DOHH2 (cell line): ENCODE measurements at regions not wholly inside any gene's neighbourhood (a gene's known extent, or its start where the extent isn't known, plus 50 kb on each side); places are given as distances from the start of the nearest gene placed in this dataset.

Source experiments
- EZH2phosphoT487 ChIP-seq: fragments of 200-600 bp; sonication (generic); IDR thresholded peaks from 2 replicates; pipeline ENCODE4 v1.6.1; 2017; ENCODE audit warnings: borderline replicate concordance, mild to moderate bottlenecking, antibody characterized with exemption, low read length, moderate library complexity, mixed read lengths
- TF ChIP-seq, protein P1 (sequence below): fragments of 200-600 bp; sonication (generic); IDR thresholded peaks from one replicate; pipeline ENCODE4 v1.5.1; 2014; ENCODE audit warnings: antibody characterized with exemption, mild to moderate bottlenecking, low read depth, low read length; ENCODE audit not compliant: poor library complexity, severe bottlenecking

DNA sequence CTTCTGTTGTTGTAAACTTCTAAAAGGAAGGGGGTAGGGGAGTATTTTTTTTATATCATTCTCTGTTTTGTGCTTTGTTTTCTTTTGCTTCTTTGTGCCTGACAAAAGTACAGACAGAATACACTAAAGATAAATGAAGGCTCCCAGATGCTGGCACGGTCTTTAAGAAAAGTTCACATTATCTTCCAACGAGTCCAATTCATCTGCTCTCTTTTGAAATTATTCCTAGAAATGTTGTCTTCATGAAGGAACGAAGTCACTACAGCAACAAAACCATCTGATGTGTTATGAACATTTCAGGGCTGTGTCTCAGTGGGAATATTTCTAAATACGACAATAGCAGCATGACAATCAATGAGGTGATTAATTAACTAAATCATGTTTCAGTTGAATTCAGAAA lies 813.8 kb upstream of the HTR2C start:
- TF ChIP-seq, protein P1, sequence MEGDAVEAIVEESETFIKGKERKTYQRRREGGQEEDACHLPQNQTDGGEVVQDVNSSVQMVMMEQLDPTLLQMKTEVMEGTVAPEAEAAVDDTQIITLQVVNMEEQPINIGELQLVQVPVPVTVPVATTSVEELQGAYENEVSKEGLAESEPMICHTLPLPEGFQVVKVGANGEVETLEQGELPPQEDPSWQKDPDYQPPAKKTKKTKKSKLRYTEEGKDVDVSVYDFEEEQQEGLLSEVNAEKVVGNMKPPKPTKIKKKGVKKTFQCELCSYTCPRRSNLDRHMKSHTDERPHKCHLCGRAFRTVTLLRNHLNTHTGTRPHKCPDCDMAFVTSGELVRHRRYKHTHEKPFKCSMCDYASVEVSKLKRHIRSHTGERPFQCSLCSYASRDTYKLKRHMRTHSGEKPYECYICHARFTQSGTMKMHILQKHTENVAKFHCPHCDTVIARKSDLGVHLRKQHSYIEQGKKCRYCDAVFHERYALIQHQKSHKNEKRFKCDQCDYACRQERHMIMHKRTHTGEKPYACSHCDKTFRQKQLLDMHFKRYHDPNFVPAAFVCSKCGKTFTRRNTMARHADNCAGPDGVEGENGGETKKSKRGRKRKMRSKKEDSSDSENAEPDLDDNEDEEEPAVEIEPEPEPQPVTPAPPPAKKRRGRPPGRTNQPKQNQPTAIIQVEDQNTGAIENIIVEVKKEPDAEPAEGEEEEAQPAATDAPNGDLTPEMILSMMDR: no peak
- TF ChIP-seq EZH2phosphoT487: no peak
